ENCODE measurements at regions not wholly inside any gene's neighbourhood (a gene's known extent, or its start where the extent isn't known, plus 50 kb on each side); places are given as distances from the start of the nearest gene placed in this dataset.

DNA sequence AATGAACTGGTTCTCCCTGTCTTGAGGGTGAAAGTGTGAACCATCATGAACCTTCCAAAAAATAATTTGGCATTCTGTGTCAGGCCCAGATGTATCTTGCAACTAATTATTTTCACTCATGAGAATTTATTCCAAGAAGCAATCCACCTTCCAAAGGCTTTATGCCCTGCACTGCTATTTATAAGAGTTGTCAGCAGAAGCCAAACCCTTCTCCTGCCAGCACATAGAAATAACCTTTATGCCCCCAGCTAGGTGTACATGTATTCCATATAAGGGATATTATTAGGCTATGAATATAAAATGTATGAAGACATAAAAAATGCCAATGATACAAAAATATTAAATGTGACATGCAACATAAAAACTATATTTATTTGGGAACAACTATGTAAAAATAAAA lies 69.0 kb upstream of the GDF10 start:
- Histone ChIP-seq H3K27me3 (ENCODE audit: low read length) (peaks cover 28% of the 10 kb centered on the region; the same call in 1 of the 2 replicates), H4K20me1 (ENCODE audit: low read length) (no peaks in the 10 kb centered on the region), H3K4me3 (ENCODE audit: low read length) (no peak overlapping the region), H3K9me3 (ENCODE audit: low read length) (no peaks in the 10 kb centered on the region), H3K4me2 (ENCODE audit: low read length) (no peak overlapping the region), H3K27ac (ENCODE audit: low read length) (no peak overlapping the region), H3K36me3 (ENCODE audit: low read depth, low read length) (no peaks in the 10 kb centered on the region), H2AFZ (ENCODE audit: low read length) (no peak overlapping the region), H3F3A (ENCODE audit: low read length, unreplicated experiment) (no peaks in the 10 kb centered on the region), H3K79me2 (ENCODE audit: low read length) (no peaks in the 10 kb centered on the region), H3K4me1 (ENCODE audit: insufficient read depth, low read length) (no peaks in the 10 kb centered on the region), H3K9me2 (replicated peaks; ENCODE audit: low read length) (no peaks in the 10 kb centered on the region), H3K9ac (ENCODE audit: low read length) (no peak overlapping the region)
- POLR2A ChIA-PET (ENCODE audit: unreplicated experiment) = no interaction called here
- ATAC-seq = no peak
- intact Hi-C loops (cut with micrococcal nuclease) = no loop called here
- TF ChIP-seq EZH2 (IDR thresholded peaks at IDR 0.05; ENCODE audit: low read length, unreplicated experiment) (no peak), EZH2phosphoT487 (IDR thresholded peaks at IDR 0.05; ENCODE audit: borderline replicate concordance, low read length) (no peak)
- TF ChIP-seq, protein P1, sequence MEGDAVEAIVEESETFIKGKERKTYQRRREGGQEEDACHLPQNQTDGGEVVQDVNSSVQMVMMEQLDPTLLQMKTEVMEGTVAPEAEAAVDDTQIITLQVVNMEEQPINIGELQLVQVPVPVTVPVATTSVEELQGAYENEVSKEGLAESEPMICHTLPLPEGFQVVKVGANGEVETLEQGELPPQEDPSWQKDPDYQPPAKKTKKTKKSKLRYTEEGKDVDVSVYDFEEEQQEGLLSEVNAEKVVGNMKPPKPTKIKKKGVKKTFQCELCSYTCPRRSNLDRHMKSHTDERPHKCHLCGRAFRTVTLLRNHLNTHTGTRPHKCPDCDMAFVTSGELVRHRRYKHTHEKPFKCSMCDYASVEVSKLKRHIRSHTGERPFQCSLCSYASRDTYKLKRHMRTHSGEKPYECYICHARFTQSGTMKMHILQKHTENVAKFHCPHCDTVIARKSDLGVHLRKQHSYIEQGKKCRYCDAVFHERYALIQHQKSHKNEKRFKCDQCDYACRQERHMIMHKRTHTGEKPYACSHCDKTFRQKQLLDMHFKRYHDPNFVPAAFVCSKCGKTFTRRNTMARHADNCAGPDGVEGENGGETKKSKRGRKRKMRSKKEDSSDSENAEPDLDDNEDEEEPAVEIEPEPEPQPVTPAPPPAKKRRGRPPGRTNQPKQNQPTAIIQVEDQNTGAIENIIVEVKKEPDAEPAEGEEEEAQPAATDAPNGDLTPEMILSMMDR (conservative IDR thresholded peaks at IDR 0.05; ENCODE audit: low read depth, low read length) = no peak
- DNase-seq = no peak
- CTCF ChIA-PET = no interaction called here
- no TSS peak for BruUV-seq (replicated peaks)

DNA sequence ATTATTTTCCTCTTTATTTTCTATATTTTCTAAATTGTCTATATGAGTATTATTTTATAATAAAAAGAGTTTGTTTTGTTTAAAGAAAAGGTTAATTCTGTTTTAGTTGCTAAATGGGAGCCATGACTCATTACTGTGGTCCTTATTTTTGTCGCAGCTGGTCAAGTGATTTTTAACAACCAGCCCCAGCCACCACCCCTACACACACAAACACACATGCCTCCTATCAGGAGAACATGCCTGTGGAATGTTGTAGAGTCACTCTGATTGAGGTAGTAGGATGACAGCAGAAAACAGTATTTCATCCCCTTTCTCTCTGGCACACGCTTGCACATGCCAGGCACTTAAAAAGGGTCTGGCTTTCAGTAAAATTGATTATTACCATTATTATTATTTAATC lies 68.6 kb upstream of the GDF10 start:
- no peak overlapping the region for H3K4me3 ChIP-seq (ENCODE audit: low read length)
- no TSS peak for BruUV-seq (replicated peaks)
- ChIA-PET POLR2A (ENCODE audit: unreplicated experiment) (no interaction called here), CTCF (no interaction called here)
- peaks cover 24% of the 10 kb centered on the region; the same call in 1 of the 2 replicates for H3K27me3 ChIP-seq (ENCODE audit: low read length)
- no peaks in the 10 kb centered on the region for H3K9me3 ChIP-seq (ENCODE audit: low read length)
- no peaks in the 10 kb centered on the region for H4K20me1 ChIP-seq (ENCODE audit: low read length)
- DNase-seq (no peak), ATAC-seq (no peak)
- TF ChIP-seq EZH2phosphoT487 (IDR thresholded peaks at IDR 0.05; ENCODE audit: borderline replicate concordance, low read length) = no peak
- no peak for TF ChIP-seq EZH2 (IDR thresholded peaks at IDR 0.05; ENCODE audit: low read length, unreplicated experiment)
- TF ChIP-seq, protein P1 (conservative IDR thresholded peaks at IDR 0.05; ENCODE audit: low read depth, low read length) = no peak
- no peaks in the 10 kb centered on the region for H3K9me2 ChIP-seq (replicated peaks; ENCODE audit: low read length)
- no peak overlapping the region for H3K4me2 ChIP-seq (ENCODE audit: low read length)
- intact Hi-C loops (cut with micrococcal nuclease) = no loop called here
- H3K27ac ChIP-seq (ENCODE audit: low read length) = no peak overlapping the region
- H3K4me1 ChIP-seq (ENCODE audit: insufficient read depth, low read length) = no peaks in the 10 kb centered on the region
- H2AFZ ChIP-seq (ENCODE audit: low read length) = no peak overlapping the region
- no peaks in the 10 kb centered on the region for H3K36me3 ChIP-seq (ENCODE audit: low read depth, low read length)
- H3K79me2 ChIP-seq (ENCODE audit: low read length) = no peaks in the 10 kb centered on the region
- no peak overlapping the region for H3K9ac ChIP-seq (ENCODE audit: low read length)
- no peaks in the 10 kb centered on the region for H3F3A ChIP-seq (ENCODE audit: low read length, unreplicated experiment)

DNA sequence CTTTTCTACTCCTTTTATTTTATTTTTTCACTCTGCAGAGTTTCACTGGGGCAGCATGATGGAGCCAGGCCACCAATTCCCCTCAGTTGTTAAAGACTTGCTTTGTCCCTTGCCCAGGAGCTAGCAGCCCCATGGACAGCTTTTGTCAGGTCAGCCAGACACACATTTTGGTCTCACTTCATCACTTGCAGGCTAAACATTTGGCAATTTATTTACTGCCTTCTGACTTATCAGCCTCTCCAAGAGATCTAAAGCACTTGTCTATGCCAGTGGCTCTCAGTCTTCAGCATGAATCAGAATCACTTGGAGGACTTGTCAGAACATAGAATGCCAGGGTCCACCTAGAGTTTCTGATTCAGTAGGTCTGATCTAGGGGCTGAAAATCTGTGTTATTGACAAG lies 66.4 kb upstream of the GDF10 start:
- BruUV-seq (replicated peaks) = no TSS peak
- ChIA-PET POLR2A (ENCODE audit: unreplicated experiment) (no interaction called here), CTCF (no interaction called here)
- ATAC-seq (no peak), DNase-seq (no peak)
- Histone ChIP-seq H3K27ac (ENCODE audit: low read length) (no peak overlapping the region), H3K36me3 (ENCODE audit: low read depth, low read length) (no peaks in the 10 kb centered on the region), H3K9ac (ENCODE audit: low read length) (no peak overlapping the region), H3K27me3 (ENCODE audit: low read length) (peaks cover 14% of the 10 kb centered on the region; the same call in 1 of the 2 replicates), H3F3A (ENCODE audit: low read length, unreplicated experiment) (no peaks in the 10 kb centered on the region), H3K4me1 (ENCODE audit: insufficient read depth, low read length) (no peaks in the 10 kb centered on the region), H3K79me2 (ENCODE audit: low read length) (no peaks in the 10 kb centered on the region), H3K4me2 (ENCODE audit: low read length) (no peak overlapping the region), H4K20me1 (ENCODE audit: low read length) (no peaks in the 10 kb centered on the region), H3K4me3 (ENCODE audit: low read length) (no peak overlapping the region), H2AFZ (ENCODE audit: low read length) (no peak overlapping the region), H3K9me3 (ENCODE audit: low read length) (no peaks in the 10 kb centered on the region), H3K9me2 (replicated peaks; ENCODE audit: low read length) (no peaks in the 10 kb centered on the region)
- intact Hi-C loops (cut with micrococcal nuclease) = no loop called here
- TF ChIP-seq EZH2 (IDR thresholded peaks at IDR 0.05; ENCODE audit: low read length, unreplicated experiment) (no peak), EZH2phosphoT487 (IDR thresholded peaks at IDR 0.05; ENCODE audit: borderline replicate concordance, low read length) (no peak)
- TF ChIP-seq, protein P1 (conservative IDR thresholded peaks at IDR 0.05; ENCODE audit: low read depth, low read length) = no peak
